Astrocyte (in vitro differentiated cells and primary cell): ENCODE measurements at regions not wholly inside any gene's neighbourhood (a gene's known extent, or its start where the extent isn't known, plus 50 kb on each side); places are given as distances from the start of the nearest gene placed in this dataset.
"Not testable (repeated sequence)": the region's sequence is repeated elsewhere in the genome, so short reads cannot be mapped to it uniquely, and the experiment has no call there.

ENCODE experiments used
- DNase-seq: peaks from one replicate; pipeline ENCODE4 v3.0.0-alpha.2; 2010; ENCODE audit warnings: low read depth
- FAIRE-seq: peaks from 2 replicates; lab custom pipeline; 2011; peaks lifted over from hg19 to GRCh38; lab: Jason Lieb, UNC
- H2AFZ ChIP-seq: 2 replicates; pipeline ENCODE4 v1.6.0; 2012; ENCODE audit warnings: low read depth, low read length, inconsistent platforms
- H3K27ac ChIP-seq: 2 replicates; pipeline ENCODE4 v1.5.1; 2011; ENCODE audit warnings: low read depth, low read length, inconsistent platforms
- H3K27me3 ChIP-seq: 2 replicates; pipeline ENCODE4 v1.6.0; 2011; ENCODE audit warnings: low read length, inconsistent platforms; ENCODE audit not compliant: insufficient read depth
- H3K36me3 ChIP-seq: 2 replicates; pipeline ENCODE4 v1.5.1; 2011; ENCODE audit warnings: low read length, inconsistent platforms; ENCODE audit not compliant: insufficient read depth
- H3K4me1 ChIP-seq: 2 replicates; pipeline ENCODE4 v1.5.1; 2011; ENCODE audit warnings: low read length, inconsistent platforms; ENCODE audit not compliant: insufficient read depth
- H3K4me2 ChIP-seq: 2 replicates; pipeline ENCODE4 v1.6.0; 2012; ENCODE audit warnings: low read length, inconsistent platforms
- H3K4me3 ChIP-seq: 2 replicates; pipeline ENCODE4 v1.5.1; 2011; ENCODE audit warnings: low read depth, mild to moderate bottlenecking, low read length, inconsistent platforms; ENCODE audit not compliant: insufficient read depth
- H3K79me2 ChIP-seq: 2 replicates; pipeline ENCODE4 v1.6.0; 2012; ENCODE audit warnings: mild to moderate bottlenecking, low read length, inconsistent platforms; ENCODE audit not compliant: insufficient read depth
- H3K9ac ChIP-seq: 2 replicates; pipeline ENCODE4 v1.6.0; 2012; ENCODE audit warnings: mild to moderate bottlenecking, low read length, inconsistent platforms
- H3K9me3 ChIP-seq: 2 replicates; pipeline ENCODE4 v1.5.1; 2012; ENCODE audit warnings: low read depth, mild to moderate bottlenecking, low read length, inconsistent platforms; ENCODE audit not compliant: insufficient read depth
- H4K20me1 ChIP-seq: 2 replicates; pipeline ENCODE4 v1.6.0; 2012; ENCODE audit warnings: low read length, inconsistent platforms; ENCODE audit not compliant: insufficient read depth
- H3K27ac Mint-ChIP-seq: one replicate; pipeline ENCODE4 v1.8.0; 2021; ENCODE audit warnings: mild to moderate bottlenecking, mixed read lengths; ENCODE audit not compliant: unreplicated experiment
- H3K27me3 Mint-ChIP-seq: one replicate; pipeline ENCODE4 v1.8.0; 2021; ENCODE audit warnings: low read depth, mixed read lengths; ENCODE audit not compliant: unreplicated experiment
- H3K36me3 Mint-ChIP-seq: one replicate; pipeline ENCODE4 v1.8.0; 2021; ENCODE audit warnings: low read depth, mixed read lengths; ENCODE audit not compliant: unreplicated experiment
- H3K4me1 Mint-ChIP-seq: one replicate; pipeline ENCODE4 v1.8.0; 2021; ENCODE audit warnings: low read depth, mixed read lengths; ENCODE audit not compliant: unreplicated experiment
- H3K4me3 Mint-ChIP-seq: one replicate; pipeline ENCODE4 v1.8.0; 2021; ENCODE audit warnings: mild to moderate bottlenecking, moderate library complexity, mixed read lengths; ENCODE audit not compliant: unreplicated experiment
- H3K9me3 Mint-ChIP-seq: one replicate; pipeline ENCODE4 v1.8.0; 2021; ENCODE audit warnings: mild to moderate bottlenecking, mixed read lengths; ENCODE audit not compliant: unreplicated experiment
- CTCF ChIP-seq: IDR thresholded peaks from 2 replicates; pipeline ENCODE4 v1.5.1; 2011; ENCODE audit warnings: low read depth, mild to moderate bottlenecking, inconsistent platforms, low read length, moderate library complexity; ENCODE audit not compliant: insufficient read depth
- EZH2 ChIP-seq: IDR thresholded peaks from 2 replicates; pipeline ENCODE4 v1.6.1; 2012; ENCODE audit warnings: mild to moderate bottlenecking, low read length, inconsistent platforms; ENCODE audit not compliant: insufficient read depth

GRCh38 chr11:96578379-96578778 is 188.6 kb downstream of the JRKL start:
- TF ChIP-seq CTCF (no peak), EZH2 (no peak)
- no peaks in the 10 kb centered on the region for H3K27me3 ChIP-seq
- no peak overlapping the region for H3K27ac ChIP-seq
- H3K4me1 ChIP-seq: no peaks in the 10 kb centered on the region
- H2AFZ ChIP-seq: no peak overlapping the region
- no peaks in the 10 kb centered on the region for H3K36me3 ChIP-seq
- H3K9ac ChIP-seq: no peak overlapping the region
- no peaks in the 10 kb centered on the region for H3K9me3 Mint-ChIP-seq
- H3K9me3 ChIP-seq: no peaks in the 10 kb centered on the region
- no peak overlapping the region for H3K4me3 ChIP-seq
- H3K27ac Mint-ChIP-seq: no peak overlapping the region
- H3K4me2 ChIP-seq: no peak overlapping the region
- no peaks in the 10 kb centered on the region for H3K27me3 Mint-ChIP-seq
- no peak for FAIRE-seq
- H3K79me2 ChIP-seq: no peaks in the 10 kb centered on the region
- H4K20me1 ChIP-seq: no peaks in the 10 kb centered on the region
- no peaks in the 10 kb centered on the region for H3K4me1 Mint-ChIP-seq
- H3K4me3 Mint-ChIP-seq: no peak overlapping the region
- H3K36me3 Mint-ChIP-seq: no peaks in the 10 kb centered on the region
- DNase-seq: no peak

- TF ChIP-seq EZH2: no peak
- no peak for TF ChIP-seq CTCF
- H3K79me2 ChIP-seq: no peaks in the 10 kb centered on the region
These were observed 189.8 kb downstream of the JRKL start for GRCh38 chr11:96579656-96580055.

GRCh38 chr11:96580476-96581040 is 190.7 kb downstream of the JRKL start:
- Histone ChIP-seq H4K20me1 (no peaks in the 10 kb centered on the region), H3K4me3 (no peak overlapping the region), H3K9ac (no peak overlapping the region), H2AFZ (no peak overlapping the region), H3K9me3 (no peaks in the 10 kb centered on the region), H3K4me1 (no peaks in the 10 kb centered on the region), H3K4me2 (no peak overlapping the region), H3K27me3 (no peaks in the 10 kb centered on the region), H3K27ac (no peak overlapping the region), H3K36me3 (no peaks in the 10 kb centered on the region), H3K79me2 (no peaks in the 10 kb centered on the region)
- no peaks in the 10 kb centered on the region for H3K27me3 Mint-ChIP-seq
- no peaks in the 10 kb centered on the region for H3K4me1 Mint-ChIP-seq
- H3K36me3 Mint-ChIP-seq: no peaks in the 10 kb centered on the region
- TF ChIP-seq CTCF (no peak), EZH2 (no peak)
- DNase-seq (no peak), FAIRE-seq (no peak)
- peaks cover 2% of the 10 kb centered on the region for H3K9me3 Mint-ChIP-seq
- H3K4me3 Mint-ChIP-seq: no peak overlapping the region
- H3K27ac Mint-ChIP-seq: no peak overlapping the region

More at GRCh38 chr11:96579656-96580055, 189.8 kb downstream of the JRKL start:
- Histone ChIP-seq H4K20me1 (no peaks in the 10 kb centered on the region), H3K9ac (no peak overlapping the region), H3K9me3 (no peaks in the 10 kb centered on the region), H3K27ac (no peak overlapping the region), H3K27me3 (no peaks in the 10 kb centered on the region), H2AFZ (no peak overlapping the region), H3K4me2 (no peak overlapping the region), H3K36me3 (no peaks in the 10 kb centered on the region), H3K4me1 (no peaks in the 10 kb centered on the region), H3K4me3 (no peak overlapping the region)
- DNase-seq: no peak
- Mint-ChIP-seq H3K9me3 (peaks cover 2% of the 10 kb centered on the region), H3K36me3 (no peaks in the 10 kb centered on the region), H3K4me3 (no peak overlapping the region), H3K27me3 (no peaks in the 10 kb centered on the region), H3K27ac (no peak overlapping the region), H3K4me1 (no peaks in the 10 kb centered on the region)
- no peak for FAIRE-seq

GRCh38 chr11:96585944-96586880 is 196.4 kb downstream of the JRKL start:
- not testable (repeated sequence) for H3K9me3 Mint-ChIP-seq, H3K4me3 Mint-ChIP-seq, H2AFZ ChIP-seq, H3K79me2 ChIP-seq, H3K4me1 Mint-ChIP-seq, H3K36me3 Mint-ChIP-seq, H3K4me1 ChIP-seq, H3K36me3 ChIP-seq, H3K27ac Mint-ChIP-seq, H3K9ac ChIP-seq, FAIRE-seq, DNase-seq, H3K27ac ChIP-seq, H3K27me3 Mint-ChIP-seq, H3K4me2 ChIP-seq, H3K9me3 ChIP-seq, H4K20me1 ChIP-seq, H3K27me3 ChIP-seq, H3K4me3 ChIP-seq
